GM21447 (cell line): ENCODE measurements at regions not wholly inside any gene's neighbourhood (a gene's known extent, or its start where the extent isn't known, plus 50 kb on each side); places are given as distances from the start of the nearest gene placed in this dataset.

Experiments used
- ATAC-seq: cut with Tn5 transposase; IDR thresholded peaks from one replicate; pipeline ENCODE4 v1.9.1; 2021; ENCODE audit not compliant: unreplicated experiment

DNA sequence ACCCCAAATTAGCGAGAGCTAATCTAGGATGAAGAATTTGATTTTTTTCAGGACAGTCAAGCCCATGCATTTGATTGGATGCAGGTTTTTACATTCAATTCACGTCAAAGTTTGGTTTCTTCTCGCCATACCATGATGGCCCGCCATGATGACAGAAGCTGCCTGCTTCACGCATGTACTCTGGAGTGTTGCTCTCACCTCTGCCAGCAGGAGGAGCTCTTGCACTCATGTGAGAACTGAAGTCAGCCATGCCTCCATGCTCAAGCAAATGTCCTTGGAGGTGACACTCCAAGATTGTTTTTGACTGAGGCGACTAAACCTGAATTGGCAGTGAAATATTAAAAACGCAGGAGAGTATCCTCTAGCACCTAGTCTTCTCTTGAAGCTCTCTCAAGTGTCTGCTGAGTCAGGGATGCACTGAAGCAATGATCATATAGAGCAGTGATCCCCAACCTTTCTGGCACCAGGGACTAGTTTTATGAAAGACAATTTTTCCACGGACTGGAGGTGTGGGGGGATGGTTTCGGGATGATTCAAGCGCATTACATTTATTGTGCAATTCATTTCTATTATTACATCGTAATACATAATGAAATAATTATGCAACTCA, 120.9 kb downstream of the SAMMSON start:
- peak; percentile 96 for ATAC-seq

DNA sequence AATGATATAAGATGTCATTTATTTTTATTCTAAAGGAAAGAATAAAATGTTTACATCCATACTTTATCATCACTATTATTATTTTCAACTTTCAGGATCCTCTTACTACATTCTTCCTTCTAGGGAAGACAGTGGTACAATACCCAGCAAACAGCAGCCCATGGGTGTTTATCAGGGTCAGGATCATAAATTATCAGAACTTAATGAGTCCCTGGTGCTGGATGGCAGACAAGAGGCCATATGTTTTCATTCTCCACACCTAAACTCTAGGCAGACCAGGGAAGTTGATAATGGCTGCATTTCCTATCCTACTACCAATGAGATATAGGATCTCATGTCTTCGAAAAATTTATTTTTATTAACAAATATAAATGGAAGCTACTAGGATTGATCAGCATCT, 127.7 kb downstream of the SAMMSON start:
- ATAC-seq, result no peak

- ATAC-seq, result no peak
Observed at GRCh38 chr3:70137366-70137765, 137.8 kb downstream of the SAMMSON start.

GRCh38 chr3:70138606-70139005, 139.1 kb downstream of the SAMMSON start:
- ATAC-seq, result no peak
